HepG2 (cell line): ENCODE measurements at regions not wholly inside any gene's neighbourhood (a gene's known extent, or its start where the extent isn't known, plus 50 kb on each side); places are given as distances from the start of the nearest gene placed in this dataset.
A peak's percentile ranks its signal among the peaks of the same experiment; 100 is the strongest.

Experiments used
- AFF4 ChIP-seq: sonication (generic); formaldehyde crosslinking; IDR thresholded peaks from 2 replicates; pipeline ENCODE4 v1.4.0; 2020; ENCODE audit warnings: missing genetic modification reagents
- ELF3 ChIP-seq: IDR thresholded peaks from 2 replicates; pipeline ENCODE4 v1.6.1; 2016; ENCODE audit warnings: missing genetic modification reagents, missing compliant biosample characterization
- FOXO4 ChIP-seq: sonication (generic); formaldehyde crosslinking; conservative IDR thresholded peaks from 2 replicates; pipeline ENCODE4 v1.8.1; 2023; ENCODE audit warnings: missing genetic modification reagents
- HDAC1 ChIP-seq: sonication (generic); formaldehyde crosslinking; IDR thresholded peaks from 2 replicates; pipeline ENCODE4 v1.5.1; 2020; ENCODE audit warnings: mild to moderate bottlenecking, missing genetic modification reagents
- IKZF5 ChIP-seq: IDR thresholded peaks from 2 replicates; pipeline ENCODE4 v1.6.1; 2018; ENCODE audit warnings: missing genetic modification reagents, mild to moderate bottlenecking, missing compliant biosample characterization
- MEIS1 ChIP-seq: sonication (generic); formaldehyde crosslinking; IDR thresholded peaks from 2 replicates; pipeline ENCODE4 v1.9.0; 2021; ENCODE audit warnings: mild to moderate bottlenecking, missing genetic modification reagents, moderate library complexity, borderline replicate concordance
- NKX3-1 ChIP-seq: sonication (generic); formaldehyde crosslinking; IDR thresholded peaks from 2 replicates; pipeline ENCODE4 v1.5.0; 2020; ENCODE audit warnings: missing genetic modification reagents
- NR2F6 ChIP-seq, 2 experiments: IDR thresholded peaks; 2 replicates each; pipeline ENCODE4 v1.6.1; 2016; ENCODE audit warnings: antibody characterized with exemption in 1 of 2, mild to moderate bottlenecking in 1 of 2
- POLR2G ChIP-seq: fragments of 200-400 bp; formaldehyde crosslinking; IDR thresholded peaks from 2 replicates; pipeline ENCODE4 v1.6.1; 2018; ENCODE audit warnings: mild to moderate bottlenecking, low read depth, low read length, moderate library complexity
- SNRNP70 ChIP-seq: fragments of 200-400 bp; formaldehyde crosslinking; IDR thresholded peaks from 2 replicates; pipeline ENCODE4 v1.6.1; 2017; ENCODE audit warnings: mild to moderate bottlenecking, low read depth, low read length, moderate library complexity
- UBTF ChIP-seq: sonication (generic); formaldehyde crosslinking; IDR thresholded peaks from 2 replicates; pipeline ENCODE4 v1.4.0; 2020; ENCODE audit warnings: mild to moderate bottlenecking, missing genetic modification reagents
- ZBTB1 ChIP-seq: sonication (generic); formaldehyde crosslinking; IDR thresholded peaks from 2 replicates; pipeline ENCODE4 v1.4.0; 2020; ENCODE audit warnings: missing genetic modification reagents, borderline replicate concordance
- ZNF335 ChIP-seq: sonication (generic); formaldehyde crosslinking; IDR thresholded peaks from 2 replicates; pipeline ENCODE4 v1.4.0; 2020; ENCODE audit warnings: missing genetic modification reagents
- ZNF574 ChIP-seq: sonication (generic); formaldehyde crosslinking; IDR thresholded peaks from 2 replicates; pipeline ENCODE4 v1.4.0; 2020; ENCODE audit warnings: missing genetic modification reagents
- ZNF691 ChIP-seq: sonication (generic); formaldehyde crosslinking; IDR thresholded peaks from 2 replicates; pipeline ENCODE4 v1.4.0; 2020; ENCODE audit warnings: missing genetic modification reagents, low read depth, mild to moderate bottlenecking, borderline replicate concordance
- ZNF740 ChIP-seq: sonication (generic); formaldehyde crosslinking; IDR thresholded peaks from 2 replicates; pipeline ENCODE4 v1.4.0; 2020; ENCODE audit warnings: missing genetic modification reagents

- no peak; the same call in 1 of the 2 replicates for TF ChIP-seq ZNF574 (CRISPR knock-in tag)
- no peak for TF ChIP-seq SNRNP70
- no peak for TF ChIP-seq ZNF691 (CRISPR knock-in tag)
- 0 out of 2 replicates have a peak, but pooled peaks have one; percentile 25 for TF ChIP-seq NKX3-1 (CRISPR knock-in tag)
- no peak for TF ChIP-seq ZNF740 (CRISPR knock-in tag)
- peak; percentile 92 for TF ChIP-seq HDAC1 (CRISPR knock-in tag)
- peak; percentile 74 for TF ChIP-seq POLR2G
- peak; percentile 49 for TF ChIP-seq UBTF
- no peak for TF ChIP-seq FOXO4 (CRISPR knock-in tag)
- peak; percentile 100 for TF ChIP-seq NR2F6 (IDR thresholded peaks at IDR 0.05)
- TF ChIP-seq NR2F6 (CRISPR knock-in tag; IDR thresholded peaks at IDR 0.05), result peak; percentile 98
- peak; percentile 86 for TF ChIP-seq IKZF5
- TF ChIP-seq ZNF335 (CRISPR knock-in tag), result no peak
- 0 out of 2 replicates have a peak, but pooled peaks have one; percentile 32 for TF ChIP-seq MEIS1 (CRISPR knock-in tag)
- peak; percentile 41; the same call in 1 of the 2 replicates for TF ChIP-seq ELF3 (CRISPR knock-in tag)
- no peak for TF ChIP-seq AFF4 (CRISPR knock-in tag)
- no peak for TF ChIP-seq ZBTB1 (CRISPR knock-in tag)
Observed at GRCh38 chr9:129414377-129414992, 206.4 kb downstream of the C9orf50 start (continued).
